GM23338 (cell line): ENCODE measurements at regions not wholly inside any gene's neighbourhood (a gene's known extent, or its start where the extent isn't known, plus 50 kb on each side); places are given as distances from the start of the nearest gene placed in this dataset.

ENCODE experiments used
- CREB1 ChIP-seq: fragments of 250-450 bp; sonication (Bioruptor Pico); IDR thresholded peaks from 2 replicates; pipeline ENCODE4 v1.5.0; 2020; ENCODE audit warnings: low read depth, mild to moderate bottlenecking, moderate library complexity
- CTCF ChIP-seq, 2 experiments: fragments of 200-600 bp in 1 of 2; sonication (generic) in 1 of 2; conservative IDR thresholded peaks; 2 replicates each; pipeline versions ENCODE4 v1.5.1 to v1.6.1; 2016 to 2017; ENCODE audit warnings: antibody characterized with exemption in 2 of 2, low read depth in 2 of 2, mild to moderate bottlenecking in 2 of 2, moderate library complexity in 1 of 2
- EZH2 ChIP-seq: fragments of 200-600 bp; sonication (generic); IDR thresholded peaks from one replicate; pipeline ENCODE4 v1.8.0; 2017; ENCODE audit warnings: antibody characterized with exemption, mild to moderate bottlenecking, low read depth; ENCODE audit not compliant: unreplicated experiment
- EZH2phosphoT487 ChIP-seq: fragments of 200-600 bp; sonication (generic); IDR thresholded peaks from one replicate; pipeline ENCODE4 v1.8.1; 2018; ENCODE audit warnings: antibody characterized with exemption; ENCODE audit not compliant: unreplicated experiment
- POLR2AphosphoS5 ChIP-seq: IDR thresholded peaks from 2 replicates; pipeline ENCODE4 v1.6.1; 2016; ENCODE audit warnings: antibody characterized with exemption, low read depth
- ZNF114 ChIP-seq: fragments of 250-450 bp; sonication (Bioruptor Pico); IDR thresholded peaks from 2 replicates; pipeline ENCODE4 v1.5.0; 2020; ENCODE audit warnings: mild to moderate bottlenecking, moderate library complexity

GRCh38 chr12:87259391-87259790, 769.8 kb downstream of the C12orf50 start:
- TF ChIP-seq EZH2: no peak
- TF ChIP-seq CTCF (conservative IDR thresholded peaks at IDR 0.05; ENCODE audit: low read depth in 2 of 2): no peak
- TF ChIP-seq CREB1: no peak
- TF ChIP-seq ZNF114 (CRISPR knock-in tag): no peak
- no peak for TF ChIP-seq EZH2phosphoT487
- TF ChIP-seq POLR2AphosphoS5: no peak
